Fibroblast of lung (primary cell): ENCODE measurements at regions not wholly inside any gene's neighbourhood (a gene's known extent, or its start where the extent isn't known, plus 50 kb on each side); places are given as distances from the start of the nearest gene placed in this dataset.

Experiments
- DNase-seq, 2 donors: peaks; one replicate each; pipeline versions ENCODE4 v3.0.0 to v3.0.0-alpha.2; 2010; ENCODE audit warnings: low read depth in 2 of 2
- H2AFZ ChIP-seq: 2 replicates; pipeline ENCODE4 v1.5.1; 2012; ENCODE audit warnings: low read length, control low read depth, inconsistent platforms
- H3K27ac ChIP-seq: 2 replicates; pipeline ENCODE4 v1.5.1; 2011; ENCODE audit warnings: low read length, control low read depth; ENCODE audit not compliant: insufficient read depth
- H3K27me3 ChIP-seq: 2 replicates; pipeline ENCODE4 v1.5.1; 2011; ENCODE audit warnings: mild to moderate bottlenecking, low read length; ENCODE audit not compliant: control insufficient read depth, insufficient read depth
- H3K36me3 ChIP-seq: 2 replicates; pipeline ENCODE4 v1.5.1; 2011; ENCODE audit warnings: low read length; ENCODE audit not compliant: control insufficient read depth, insufficient read depth
- H3K4me1 ChIP-seq: 2 replicates; pipeline ENCODE4 v1.5.1; 2011; ENCODE audit warnings: low read length; ENCODE audit not compliant: control insufficient read depth, insufficient read depth; ENCODE audit errors: extremely low read depth
- H3K4me2 ChIP-seq: 2 replicates; pipeline ENCODE4 v1.5.1; 2011; ENCODE audit warnings: low read length, control low read depth; ENCODE audit not compliant: insufficient read depth; ENCODE audit errors: extremely low read depth
- H3K4me3 ChIP-seq, 4 experiments: fragments of 200-600 bp in 1 of 4; sonication (generic) in 1 of 4; replicated peaks in 1 of 4; 2 replicates each; pipeline ENCODE4 v1.5.1; 2011 to 2016; ENCODE audit warnings: low read length in 4 of 4, low read depth in 3 of 4, mild to moderate bottlenecking in 3 of 4, control low read depth in 2 of 4, inconsistent platforms in 1 of 4, mixed read lengths in 1 of 4; ENCODE audit not compliant: insufficient read depth in 1 of 4; ENCODE audit errors: control extremely low read depth in 1 of 4
- H3K79me2 ChIP-seq: 2 replicates; pipeline ENCODE4 v1.5.1; 2012; ENCODE audit warnings: mild to moderate bottlenecking, low read length, inconsistent platforms; ENCODE audit not compliant: control insufficient read depth, insufficient read depth
- H3K9ac ChIP-seq: 2 replicates; pipeline ENCODE4 v1.5.1; 2011; ENCODE audit warnings: mild to moderate bottlenecking, low read length, control low read depth; ENCODE audit not compliant: insufficient read depth
- H3K9me3 ChIP-seq: 2 replicates; pipeline ENCODE4 v1.5.1; 2012; ENCODE audit warnings: low read depth, low read length; ENCODE audit not compliant: control insufficient read depth, insufficient read depth
- H4K20me1 ChIP-seq: 2 replicates; pipeline ENCODE4 v1.5.1; 2011; ENCODE audit warnings: low read length; ENCODE audit not compliant: control insufficient read depth, insufficient read depth; ENCODE audit errors: extremely low read depth
- CTCF ChIP-seq, 2 donors: IDR thresholded peaks in 1 of 2; conservative IDR thresholded peaks in 1 of 2; 1 replicate in 1 of 2; 2 replicates in 1 of 2; pipeline ENCODE4 v1.5.1; 2011 to 2012; ENCODE audit warnings: low read length in 2 of 2, control low read depth in 1 of 2, inconsistent platforms in 1 of 2, low read depth in 1 of 2, mild to moderate bottlenecking in 1 of 2
- EZH2 ChIP-seq: IDR thresholded peaks from 2 replicates; pipeline ENCODE4 v1.5.1; 2012; ENCODE audit warnings: low read length, control low read depth, mild to moderate bottlenecking; ENCODE audit errors: missing control alignments

- TF ChIP-seq EZH2, result no peak
- TF ChIP-seq CTCF (conservative IDR thresholded peaks at IDR 0.05 in 1 of 2, IDR thresholded peaks at IDR 0.05 in 1 of 2; ENCODE audit: low read depth in 1 of 2, low read length in 2 of 2), result no peak
- no peaks in the 10 kb centered on the region for H3K4me1 ChIP-seq
- no peaks in the 10 kb centered on the region for H3K36me3 ChIP-seq
- H2AFZ ChIP-seq, result no peak overlapping the region
- no peaks in the 10 kb centered on the region for H4K20me1 ChIP-seq
- DNase-seq, result no peak
- H3K27me3 ChIP-seq, result no peaks in the 10 kb centered on the region
- H3K9ac ChIP-seq, result no peak overlapping the region
- no peak overlapping the region for H3K27ac ChIP-seq
- no peaks in the 10 kb centered on the region for H3K79me2 ChIP-seq
- no peak overlapping the region for H3K4me2 ChIP-seq
- no peaks in the 10 kb centered on the region for H3K9me3 ChIP-seq
- no peak overlapping the region for H3K4me3 ChIP-seq
Measured at GRCh38 chr7:84879570-84880325, 307.1 kb downstream of the SEMA3D start.

- no peaks in the 10 kb centered on the region for H3K4me1 ChIP-seq
- no peak overlapping the region for H2AFZ ChIP-seq
- no peaks in the 10 kb centered on the region for H3K27me3 ChIP-seq
- no peaks in the 10 kb centered on the region for H3K9me3 ChIP-seq
- TF ChIP-seq CTCF (conservative IDR thresholded peaks at IDR 0.05 in 1 of 2, IDR thresholded peaks at IDR 0.05 in 1 of 2; ENCODE audit: low read depth in 1 of 2, low read length in 2 of 2), result no peak
- TF ChIP-seq EZH2, result no peak
- H3K4me2 ChIP-seq, result no peak overlapping the region
- H4K20me1 ChIP-seq, result no peaks in the 10 kb centered on the region
- no peaks in the 10 kb centered on the region for H3K79me2 ChIP-seq
- no peak for DNase-seq
- H3K4me3 ChIP-seq, result no peak overlapping the region
- H3K36me3 ChIP-seq, result no peaks in the 10 kb centered on the region
- H3K9ac ChIP-seq, result no peak overlapping the region
- no peak overlapping the region for H3K27ac ChIP-seq
Measured at GRCh38 chr7:84877943-84878570, 308.8 kb downstream of the SEMA3D start.

GRCh38 chr7:84876061-84876821 is 310.6 kb downstream of the SEMA3D start:
- DNase-seq, result no peak

More at GRCh38 chr7:84876061-84876821, 310.6 kb downstream of the SEMA3D start:
- no peaks in the 10 kb centered on the region for H3K9me3 ChIP-seq
- no peak overlapping the region for H3K4me3 ChIP-seq
- H3K4me1 ChIP-seq, result no peaks in the 10 kb centered on the region
- no peak overlapping the region for H3K9ac ChIP-seq
- no peak overlapping the region for H2AFZ ChIP-seq
- no peaks in the 10 kb centered on the region for H3K27me3 ChIP-seq
- H3K36me3 ChIP-seq, result no peaks in the 10 kb centered on the region
- TF ChIP-seq CTCF (conservative IDR thresholded peaks at IDR 0.05 in 1 of 2, IDR thresholded peaks at IDR 0.05 in 1 of 2; ENCODE audit: low read depth in 1 of 2, low read length in 2 of 2), result no peak
- no peak for TF ChIP-seq EZH2
- no peak overlapping the region for H3K27ac ChIP-seq
- H4K20me1 ChIP-seq, result no peaks in the 10 kb centered on the region
- H3K4me2 ChIP-seq, result no peak overlapping the region
- no peaks in the 10 kb centered on the region for H3K79me2 ChIP-seq
